ENCODE measurements at regions not wholly inside any gene's neighbourhood (a gene's known extent, or its start where the extent isn't known, plus 50 kb on each side); places are given as distances from the start of the nearest gene placed in this dataset.

DNA sequence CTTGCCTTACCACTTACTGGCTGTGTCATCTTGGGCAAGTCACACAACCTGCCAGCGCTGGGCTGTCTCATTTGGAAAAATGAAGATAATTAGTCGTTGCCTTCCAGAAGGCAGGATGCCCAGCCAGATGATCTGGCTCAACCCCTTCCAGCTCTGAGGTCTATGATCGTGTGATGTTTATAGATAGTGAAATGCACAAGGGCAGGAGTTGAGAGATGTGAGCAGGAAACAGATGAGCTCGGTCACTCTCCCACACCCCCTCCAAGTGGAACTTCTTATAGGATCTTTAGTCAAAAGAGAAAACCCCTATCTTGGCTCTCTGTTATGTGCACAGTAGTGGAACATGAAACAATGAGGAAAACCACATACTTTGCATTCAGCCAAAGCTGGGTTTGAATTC lies 336.8 kb upstream of the PPARGC1A start:
- CTCF ChIA-PET, result no interaction called here
- Mint-ChIP-seq H3K4me1 (ENCODE audit: low read depth) (no peaks in the 10 kb centered on the region), H3K4me3 (no peak overlapping the region), H3K36me3 (ENCODE audit: low read depth) (no peaks in the 10 kb centered on the region), H3K27ac (no peak overlapping the region), H3K9me3 (peaks cover 2% of the 10 kb centered on the region), H3K27me3 (ENCODE audit: low read depth) (peaks cover 4% of the 10 kb centered on the region)
- intact Hi-C loops (cut with micrococcal nuclease), result loop anchor here (10.0 kb wide), 1 partner anchor 62 kb away; no protein-coding TSS in a partner anchor
- DNase-seq, result no peak

DNA sequence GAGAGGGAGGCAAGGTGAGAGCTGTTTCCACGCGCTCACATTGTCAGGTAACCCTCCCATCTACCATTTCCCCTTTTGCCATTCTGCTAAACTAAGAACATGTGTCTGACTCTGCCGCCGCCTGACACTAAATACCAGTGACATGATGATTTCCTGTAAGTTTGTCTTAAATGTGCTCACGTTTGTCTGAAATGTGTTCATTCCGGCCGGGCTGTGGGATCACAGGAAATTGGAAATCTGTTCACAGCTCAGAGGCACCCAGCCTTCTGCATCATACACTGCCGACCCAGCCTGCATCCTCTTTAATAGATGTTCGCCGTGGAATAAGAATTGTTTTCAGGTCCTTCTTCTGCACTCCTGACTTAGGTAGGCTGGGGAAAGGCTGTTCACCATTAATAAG lies 336.2 kb upstream of the PPARGC1A start:
- H3K27ac Mint-ChIP-seq, result no peak overlapping the region
- DNase-seq, result no peak
- peaks cover 2% of the 10 kb centered on the region for H3K27me3 Mint-ChIP-seq (ENCODE audit: low read depth)
- H3K36me3 Mint-ChIP-seq (ENCODE audit: low read depth), result no peaks in the 10 kb centered on the region
- intact Hi-C loops (cut with micrococcal nuclease), result loop anchor here (10.0 kb wide), 1 partner anchor 61 kb away; no protein-coding TSS in a partner anchor
- H3K9me3 Mint-ChIP-seq, result peaks cover 2% of the 10 kb centered on the region
- CTCF ChIA-PET, result no interaction called here
- H3K4me3 Mint-ChIP-seq, result no peak overlapping the region
- H3K4me1 Mint-ChIP-seq (ENCODE audit: low read depth), result no peaks in the 10 kb centered on the region

DNA sequence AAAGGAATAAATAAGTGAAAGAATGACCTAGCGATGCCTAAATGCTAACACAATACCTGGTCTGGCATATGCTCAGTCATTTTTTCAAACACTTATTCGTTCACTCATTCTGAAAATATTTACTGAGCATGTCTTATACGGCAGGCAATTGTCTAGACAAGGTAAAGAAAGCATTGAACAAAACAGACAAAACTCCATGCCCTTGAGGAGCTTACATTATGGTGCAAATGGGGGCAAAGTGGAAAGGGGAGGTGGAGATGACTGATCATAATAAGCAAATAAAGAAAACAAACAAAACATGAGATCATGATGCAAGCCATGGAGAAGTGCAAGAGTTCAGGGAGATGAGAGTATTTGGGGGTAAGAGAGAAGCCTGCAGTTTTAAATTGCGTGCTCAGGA lies 334.6 kb upstream of the PPARGC1A start:
- DNase-seq, result no peak
- Mint-ChIP-seq H3K4me1 (ENCODE audit: low read depth) (no peaks in the 10 kb centered on the region), H3K9me3 (peaks cover 2% of the 10 kb centered on the region), H3K27ac (no peak overlapping the region), H3K27me3 (ENCODE audit: low read depth) (peaks cover 4% of the 10 kb centered on the region), H3K36me3 (ENCODE audit: low read depth) (no peaks in the 10 kb centered on the region), H3K4me3 (no peak overlapping the region)
- CTCF ChIA-PET, result no interaction called here
- intact Hi-C loops (cut with micrococcal nuclease), result loop anchor here (10.0 kb wide), 1 partner anchor 60 kb away; no protein-coding TSS in a partner anchor

DNA sequence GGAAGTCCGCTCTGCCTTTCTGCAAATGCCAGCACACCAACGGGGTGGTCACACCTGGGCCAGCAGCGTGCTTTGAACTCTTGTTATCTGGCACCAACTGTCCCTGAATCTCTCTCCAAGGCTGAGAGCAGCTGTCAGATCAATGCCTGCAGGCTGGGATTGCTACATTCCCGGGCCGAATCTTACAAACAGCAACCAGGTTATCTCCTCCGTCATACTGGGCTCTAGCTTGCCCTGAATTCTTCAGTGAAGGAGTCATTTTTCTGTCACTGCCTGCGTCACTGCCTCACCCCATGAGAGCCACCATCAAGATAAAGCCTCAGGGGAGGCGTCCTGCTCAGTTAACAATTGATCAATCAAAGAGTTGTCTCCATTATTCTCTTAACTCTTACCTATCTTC lies 329.4 kb upstream of the PPARGC1A start:
- intact Hi-C loops (cut with micrococcal nuclease), result no loop called here
- Mint-ChIP-seq H3K9me3 (no peaks in the 10 kb centered on the region), H3K4me1 (ENCODE audit: low read depth) (no peaks in the 10 kb centered on the region), H3K4me3 (no peak overlapping the region), H3K36me3 (ENCODE audit: low read depth) (no peaks in the 10 kb centered on the region), H3K27ac (no peak overlapping the region), H3K27me3 (ENCODE audit: low read depth) (peaks cover 5% of the 10 kb centered on the region)
- no peak for DNase-seq
- CTCF ChIA-PET, result no interaction called here

DNA sequence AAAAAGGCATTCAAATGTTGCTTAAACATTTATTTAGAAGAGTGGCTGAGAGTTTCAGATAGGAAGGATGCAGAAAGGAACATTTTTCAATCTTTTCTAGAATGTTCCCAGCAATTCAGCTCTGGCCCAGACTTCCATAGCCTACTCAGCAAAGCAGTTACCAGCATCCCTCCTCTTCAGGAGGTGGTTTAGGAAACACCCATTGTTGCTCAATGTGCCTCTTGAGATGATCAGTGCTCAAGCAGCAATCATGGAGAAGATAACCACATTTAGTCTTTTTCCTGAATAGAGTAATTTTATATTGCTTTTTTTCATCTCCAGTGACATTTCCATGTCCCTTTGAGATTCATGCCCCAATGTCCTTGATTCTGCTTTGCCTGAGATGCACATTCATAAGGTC lies 328.7 kb upstream of the PPARGC1A start:
- Mint-ChIP-seq H3K27me3 (ENCODE audit: low read depth) (peaks cover 5% of the 10 kb centered on the region), H3K4me1 (ENCODE audit: low read depth) (no peaks in the 10 kb centered on the region), H3K4me3 (no peak overlapping the region), H3K9me3 (no peaks in the 10 kb centered on the region), H3K27ac (no peak overlapping the region), H3K36me3 (ENCODE audit: low read depth) (no peaks in the 10 kb centered on the region)
- intact Hi-C loops (cut with micrococcal nuclease), result no loop called here
- CTCF ChIA-PET, result no interaction called here
- DNase-seq, result no peak

DNA sequence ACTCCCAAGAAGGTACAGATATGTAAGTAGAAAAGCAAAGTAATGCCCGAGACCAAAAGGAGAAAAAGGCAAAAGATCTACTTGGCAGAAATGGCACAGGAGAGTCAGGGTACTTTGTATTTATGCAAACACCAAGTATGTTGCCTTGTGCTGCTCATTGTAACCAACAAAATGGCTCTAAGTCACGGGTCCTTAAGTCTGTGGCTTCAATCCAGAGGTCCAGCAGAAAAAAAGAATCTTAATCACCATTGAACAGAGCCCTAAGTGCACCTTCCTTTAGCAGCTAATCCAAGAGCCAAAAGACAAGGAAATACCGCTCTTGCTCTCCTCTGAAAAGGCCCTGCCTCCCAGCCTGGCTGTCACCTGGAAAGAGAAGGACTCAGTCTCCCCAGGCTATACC lies 324.9 kb upstream of the PPARGC1A start:
- no peak for DNase-seq
- H3K4me1 Mint-ChIP-seq (ENCODE audit: low read depth), result no peaks in the 10 kb centered on the region
- peaks cover 5% of the 10 kb centered on the region for H3K27me3 Mint-ChIP-seq (ENCODE audit: low read depth)
- H3K27ac Mint-ChIP-seq, result no peak overlapping the region
- CTCF ChIA-PET, result no interaction called here
- H3K4me3 Mint-ChIP-seq, result no peak overlapping the region
- intact Hi-C loops (cut with micrococcal nuclease), result no loop called here
- H3K36me3 Mint-ChIP-seq (ENCODE audit: low read depth), result no peaks in the 10 kb centered on the region
- no peaks in the 10 kb centered on the region for H3K9me3 Mint-ChIP-seq

DNA sequence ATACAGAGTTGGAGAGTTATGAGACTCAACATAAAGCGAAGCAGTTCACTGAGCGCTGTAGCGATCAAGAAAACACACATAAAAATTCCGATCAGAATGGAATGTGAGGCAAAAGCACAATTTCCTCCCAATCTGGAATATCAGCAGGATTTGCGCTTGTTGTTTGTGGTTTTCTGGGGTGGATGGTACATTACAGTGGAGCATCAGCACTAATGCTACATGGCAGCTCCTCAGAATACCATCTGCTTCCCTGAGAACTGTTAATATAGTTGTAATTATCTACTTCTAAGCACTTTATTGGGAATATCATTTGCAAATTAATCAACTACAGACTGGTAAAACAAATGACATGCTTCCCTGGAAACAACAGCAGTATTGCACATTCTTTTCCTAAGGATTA lies 324.1 kb upstream of the PPARGC1A start:
- peaks cover 3% of the 10 kb centered on the region for H3K27me3 Mint-ChIP-seq (ENCODE audit: low read depth)
- no peaks in the 10 kb centered on the region for H3K9me3 Mint-ChIP-seq
- intact Hi-C loops (cut with micrococcal nuclease), result no loop called here
- no peaks in the 10 kb centered on the region for H3K4me1 Mint-ChIP-seq (ENCODE audit: low read depth)
- CTCF ChIA-PET, result no interaction called here
- DNase-seq, result no peak
- H3K4me3 Mint-ChIP-seq, result no peak overlapping the region
- no peaks in the 10 kb centered on the region for H3K36me3 Mint-ChIP-seq (ENCODE audit: low read depth)
- H3K27ac Mint-ChIP-seq, result no peak overlapping the region

DNA sequence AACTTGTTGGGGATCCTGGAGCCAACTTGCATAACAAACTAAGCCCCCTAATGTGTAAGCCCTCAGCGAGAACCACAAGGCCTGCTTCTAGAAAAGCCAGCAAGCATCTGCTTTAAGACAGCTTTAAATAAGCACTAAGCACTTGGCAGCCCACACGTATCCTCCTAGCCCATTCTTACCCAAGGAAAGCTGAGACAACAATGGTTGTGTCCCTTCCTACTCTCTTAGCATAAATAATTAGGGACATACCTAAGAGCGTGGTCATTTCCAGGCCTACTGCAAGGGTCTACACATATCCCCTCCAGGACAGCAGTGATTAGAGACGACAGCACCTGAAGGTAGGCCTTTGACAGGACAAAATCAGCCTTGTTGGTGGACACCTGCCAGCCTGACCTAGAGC lies 322.8 kb upstream of the PPARGC1A start:
- no peaks in the 10 kb centered on the region for H3K4me1 Mint-ChIP-seq (ENCODE audit: low read depth)
- H3K27ac Mint-ChIP-seq, result no peak overlapping the region
- no peak overlapping the region for H3K4me3 Mint-ChIP-seq
- DNase-seq, result no peak
- CTCF ChIA-PET, result no interaction called here
- no peaks in the 10 kb centered on the region for H3K9me3 Mint-ChIP-seq
- H3K36me3 Mint-ChIP-seq (ENCODE audit: low read depth), result no peaks in the 10 kb centered on the region
- intact Hi-C loops (cut with micrococcal nuclease), result no loop called here
- no peaks in the 10 kb centered on the region for H3K27me3 Mint-ChIP-seq (ENCODE audit: low read depth)

DNA sequence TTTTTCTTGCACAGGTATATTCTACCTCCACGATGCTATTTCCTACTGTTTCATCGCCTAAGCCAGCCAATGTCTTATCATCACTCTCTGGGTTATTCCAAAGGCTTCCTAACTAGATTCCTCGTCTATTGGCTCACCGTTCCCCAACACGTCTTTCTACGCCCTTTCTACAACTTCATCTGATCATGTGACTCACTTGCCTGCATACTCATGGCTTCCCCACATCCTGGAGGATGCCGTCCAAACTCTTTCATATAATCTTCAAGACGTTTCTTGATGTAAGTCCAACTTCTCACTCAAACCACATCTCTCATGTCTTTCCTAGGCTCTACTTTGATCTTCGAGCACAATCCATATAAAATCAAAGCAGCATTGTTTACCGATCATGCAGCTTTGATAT lies 322.0 kb upstream of the PPARGC1A start:
- Mint-ChIP-seq H3K27ac (no peak overlapping the region), H3K36me3 (ENCODE audit: low read depth) (no peaks in the 10 kb centered on the region), H3K4me1 (ENCODE audit: low read depth) (no peaks in the 10 kb centered on the region), H3K4me3 (no peak overlapping the region), H3K27me3 (ENCODE audit: low read depth) (no peaks in the 10 kb centered on the region), H3K9me3 (no peaks in the 10 kb centered on the region)
- intact Hi-C loops (cut with micrococcal nuclease), result no loop called here
- CTCF ChIA-PET, result interaction anchor here (0.6 kb wide), 1 partner anchor 935 kb away, joined by 3 read pairs; no protein-coding TSS in a partner anchor
- DNase-seq, result no peak

DNA sequence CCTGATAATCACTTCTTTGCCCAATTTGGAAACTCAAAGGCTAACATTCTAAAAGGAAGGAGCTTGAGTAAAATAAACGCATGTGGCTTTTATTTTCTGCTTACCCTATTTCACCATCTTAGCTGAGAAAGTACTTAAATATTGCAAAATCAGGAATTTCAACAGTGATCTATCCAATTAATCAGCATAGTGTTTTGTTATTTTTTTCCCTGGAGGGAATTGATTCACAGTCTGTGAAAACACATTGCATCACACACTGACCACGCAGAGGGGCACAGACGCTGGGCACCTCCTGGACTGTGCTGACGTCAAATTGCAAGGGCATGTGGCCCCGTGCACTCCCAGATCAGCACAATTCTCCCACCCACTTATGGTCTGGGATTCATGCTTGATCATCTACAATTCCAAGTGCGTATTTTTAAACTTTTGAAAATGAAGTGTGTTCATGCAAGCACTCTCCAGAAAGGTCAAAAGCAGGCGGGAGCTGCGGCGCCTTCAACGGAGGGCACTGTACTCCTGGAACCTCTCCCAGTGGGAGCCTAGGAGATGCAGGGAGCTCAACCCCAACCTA lies 320.6 kb upstream of the PPARGC1A start:
- Mint-ChIP-seq H3K36me3 (ENCODE audit: low read depth) (no peaks in the 10 kb centered on the region), H3K27ac (no peak overlapping the region), H3K4me3 (no peak overlapping the region), H3K27me3 (ENCODE audit: low read depth) (peaks cover 2% of the 10 kb centered on the region), H3K9me3 (no peaks in the 10 kb centered on the region), H3K4me1 (ENCODE audit: low read depth) (no peaks in the 10 kb centered on the region)
- no peak for DNase-seq
- CTCF ChIA-PET, result no interaction called here
- intact Hi-C loops (cut with micrococcal nuclease), result no loop called here

DNA sequence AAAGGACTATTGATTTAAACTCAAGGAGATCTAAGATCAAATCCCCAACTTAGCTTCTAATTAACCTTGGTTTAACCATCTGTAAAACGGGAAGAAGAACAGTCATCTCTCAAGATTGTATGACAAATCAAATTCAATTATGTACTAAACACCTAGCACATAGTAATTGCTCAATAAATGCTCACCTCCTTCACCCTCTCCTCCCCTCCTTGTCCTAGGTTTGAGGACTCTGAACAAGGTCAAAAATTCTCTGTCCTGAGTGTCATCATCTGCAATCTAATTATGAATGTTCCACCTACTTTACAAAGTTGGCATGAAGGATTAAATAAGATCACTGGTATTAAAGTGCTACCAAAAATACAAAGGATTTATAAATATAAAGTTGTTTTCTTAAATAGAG lies 320.1 kb upstream of the PPARGC1A start:
- CTCF ChIA-PET, result no interaction called here
- H3K9me3 Mint-ChIP-seq, result no peaks in the 10 kb centered on the region

DNA sequence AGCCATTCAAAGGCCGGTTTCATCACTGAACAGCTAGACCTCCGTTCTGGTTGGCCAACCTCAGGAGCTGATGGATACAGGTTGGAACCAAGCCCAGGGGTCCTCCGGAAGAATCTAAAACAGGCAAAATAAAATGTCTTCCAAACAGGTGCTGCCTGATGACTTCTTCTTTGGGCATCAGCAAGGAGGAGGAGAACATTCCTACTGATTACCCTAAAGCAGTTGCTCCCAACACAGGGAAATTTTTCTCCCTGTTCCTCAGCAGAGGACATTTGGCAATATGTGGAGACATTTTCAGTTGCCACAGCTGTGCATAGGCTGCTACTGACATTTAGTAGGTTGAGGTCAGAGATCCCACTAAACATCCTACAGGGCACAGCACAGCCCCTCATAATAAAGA lies 319.3 kb upstream of the PPARGC1A start:
- no peak for DNase-seq

More for the DNA sequence above, 320.1 kb upstream of the PPARGC1A start:
- H3K4me3 Mint-ChIP-seq, result no peak overlapping the region
- H3K4me1 Mint-ChIP-seq (ENCODE audit: low read depth), result no peaks in the 10 kb centered on the region
- intact Hi-C loops (cut with micrococcal nuclease), result loop anchor here (5.0 kb wide), 1 partner anchor 762 kb away; no protein-coding TSS in a partner anchor
- no peaks in the 10 kb centered on the region for H3K36me3 Mint-ChIP-seq (ENCODE audit: low read depth)
- peaks cover 2% of the 10 kb centered on the region for H3K27me3 Mint-ChIP-seq (ENCODE audit: low read depth)
- no peak for DNase-seq
- H3K27ac Mint-ChIP-seq, result no peak overlapping the region

DNA sequence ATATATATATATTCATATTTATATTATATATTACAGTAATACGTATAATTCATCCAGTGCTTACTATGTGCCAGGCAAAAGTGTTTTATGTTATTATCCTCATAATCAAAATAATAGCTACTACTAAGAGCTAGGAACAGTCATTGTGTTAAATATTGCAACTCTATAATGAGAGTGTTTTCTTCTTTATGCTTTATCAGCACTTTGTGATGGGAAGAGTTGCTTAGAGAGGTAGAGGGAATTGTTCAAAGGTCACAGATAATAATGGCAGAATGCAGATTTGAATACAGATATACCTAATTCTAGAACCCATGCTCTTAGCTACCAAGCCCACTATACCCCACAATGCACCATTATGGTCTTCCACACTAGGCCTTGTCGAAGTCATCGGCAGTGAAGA lies 318.8 kb upstream of the PPARGC1A start:
- Mint-ChIP-seq H3K4me3 (no peak overlapping the region), H3K27ac (no peak overlapping the region), H3K4me1 (ENCODE audit: low read depth) (no peaks in the 10 kb centered on the region), H3K36me3 (ENCODE audit: low read depth) (no peaks in the 10 kb centered on the region), H3K9me3 (no peaks in the 10 kb centered on the region), H3K27me3 (ENCODE audit: low read depth) (peaks cover 2% of the 10 kb centered on the region)
- DNase-seq, result no peak
- CTCF ChIA-PET, result interaction anchor here (0.5 kb wide), 1 partner anchor 24 kb away, joined by 3 read pairs; no protein-coding TSS in a partner anchor
- intact Hi-C loops (cut with micrococcal nuclease), result loop anchor here (5.0 kb wide), 1 partner anchor 764 kb away; no protein-coding TSS in a partner anchor

More for the DNA sequence above, 319.3 kb upstream of the PPARGC1A start:
- Mint-ChIP-seq H3K4me1 (ENCODE audit: low read depth) (no peaks in the 10 kb centered on the region), H3K9me3 (no peaks in the 10 kb centered on the region), H3K36me3 (ENCODE audit: low read depth) (no peaks in the 10 kb centered on the region), H3K4me3 (no peak overlapping the region), H3K27ac (no peak overlapping the region), H3K27me3 (ENCODE audit: low read depth) (peaks cover 2% of the 10 kb centered on the region)
- intact Hi-C loops (cut with micrococcal nuclease), result loop anchor here (5.0 kb wide), 1 partner anchor 763 kb away; no protein-coding TSS in a partner anchor
- CTCF ChIA-PET, result no interaction called here

All from activated naive CD4-positive, alpha-beta T cell treated with anti-CD3 and anti-CD28 coated beads for 36 hours (primary cell).